HS-5 (cell line): ENCODE measurements at regions not wholly inside any gene's neighbourhood (a gene's known extent, or its start where the extent isn't known, plus 50 kb on each side); places are given as distances from the start of the nearest gene placed in this dataset.

Experiments used
- DNase-seq: peaks from one replicate; pipeline ENCODE4 v3.0.0-alpha.2; 2012; ENCODE audit warnings: low read depth

- no peak for DNase-seq
Measured at GRCh38 chr4:43243433-43244116, 351.1 kb downstream of the GRXCR1 start.

GRCh38 chr4:43244688-43245382 is 352.3 kb downstream of the GRXCR1 start:
- DNase-seq = no peak

- DNase-seq = peak; percentile 29
Measured at GRCh38 chr4:43251841-43252240, 359.3 kb downstream of the GRXCR1 start.

- DNase-seq = no peak
Measured at GRCh38 chr4:43253541-43253940, 361.0 kb downstream of the GRXCR1 start.

- DNase-seq = no peak
Measured at GRCh38 chr4:43264730-43265129, 372.2 kb downstream of the GRXCR1 start.

- DNase-seq = no peak
Measured at GRCh38 chr4:43271946-43272345, 379.4 kb downstream of the GRXCR1 start.

- DNase-seq = no peak
Measured at GRCh38 chr4:43274376-43274775, 381.9 kb downstream of the GRXCR1 start.

- DNase-seq = no peak
Measured at GRCh38 chr4:43275779-43276178, 383.3 kb downstream of the GRXCR1 start.

GRCh38 chr4:43276321-43276720 is 383.8 kb downstream of the GRXCR1 start:
- no peak for DNase-seq

GRCh38 chr4:43277003-43277402 is 384.5 kb downstream of the GRXCR1 start:
- DNase-seq = peak; percentile 37

GRCh38 chr4:43282534-43282933 is 390.0 kb downstream of the GRXCR1 start:
- DNase-seq = no peak

GRCh38 chr4:43286137-43286536 is 393.6 kb downstream of the GRXCR1 start:
- DNase-seq = no peak

- no peak for DNase-seq
Measured at GRCh38 chr4:43296946-43297528, 404.5 kb downstream of the GRXCR1 start.

- no peak for DNase-seq
Measured at GRCh38 chr4:43316813-43317212, 424.3 kb downstream of the GRXCR1 start.

- DNase-seq = no peak
Measured at GRCh38 chr4:43325220-43325967, 432.9 kb downstream of the GRXCR1 start.

GRCh38 chr4:43330288-43330687 is 437.8 kb downstream of the GRXCR1 start:
- peak; percentile 74 for DNase-seq

GRCh38 chr4:43331226-43332051 is 438.9 kb downstream of the GRXCR1 start:
- peak; percentile 74 for DNase-seq

- no peak for DNase-seq
Measured at GRCh38 chr4:43332052-43332425, 439.5 kb downstream of the GRXCR1 start.

GRCh38 chr4:43337707-43338106 is 445.2 kb downstream of the GRXCR1 start:
- peak; percentile 50 for DNase-seq

- DNase-seq = peak; percentile 70
Measured at GRCh38 chr4:43339435-43339834, 446.9 kb downstream of the GRXCR1 start.

GRCh38 chr4:43341741-43342140 is 449.2 kb downstream of the GRXCR1 start:
- no peak for DNase-seq

GRCh38 chr4:43343298-43343697 is 450.8 kb downstream of the GRXCR1 start:
- DNase-seq = no peak
